MV-4-11 (cell line): ENCODE measurements at regions not wholly inside any gene's neighbourhood (a gene's known extent, or its start where the extent isn't known, plus 50 kb on each side); places are given as distances from the start of the nearest gene placed in this dataset.
A peak's percentile ranks its signal among the peaks of the same experiment; 100 is the strongest.

Experiments used
- DNase-seq: peaks from one replicate; lab custom pipeline; 2025; lab: John Stamatoyannopoulos, UW

- no peak for DNase-seq
Observed at GRCh38 chr2:185990861-185991525, 252.4 kb downstream of the FSIP2 start.

GRCh38 chr2:185998562-185999070 is 260.0 kb downstream of the FSIP2 start:
- peak; percentile 31 for DNase-seq

- DNase-seq: no peak
Observed at GRCh38 chr2:186009341-186009740, 270.7 kb downstream of the FSIP2 start.

GRCh38 chr2:186017278-186017677 is 278.7 kb downstream of the FSIP2 start:
- DNase-seq: no peak

GRCh38 chr2:186024921-186025320 is 286.3 kb downstream of the FSIP2 start:
- no peak for DNase-seq

GRCh38 chr2:186027922-186028321 is 289.3 kb downstream of the FSIP2 start:
- DNase-seq: peak; percentile 81

GRCh38 chr2:186031229-186031628 is 292.6 kb downstream of the FSIP2 start:
- no peak for DNase-seq

- peak; percentile 88 for DNase-seq
Observed at GRCh38 chr2:186032102-186032738, 293.6 kb downstream of the FSIP2 start.

GRCh38 chr2:186032930-186033329 is 294.3 kb downstream of the FSIP2 start:
- DNase-seq: no peak

- no peak for DNase-seq
Observed at GRCh38 chr2:186033541-186033940, 294.9 kb downstream of the FSIP2 start.

- no peak for DNase-seq
Observed at GRCh38 chr2:186036862-186037449, 298.4 kb downstream of the FSIP2 start.

GRCh38 chr2:186042207-186043028 is 303.8 kb downstream of the FSIP2 start:
- DNase-seq: no peak

GRCh38 chr2:186044761-186045160 is 306.2 kb downstream of the FSIP2 start:
- no peak for DNase-seq

GRCh38 chr2:186052930-186053329 is 314.3 kb downstream of the FSIP2 start:
- no peak for DNase-seq

GRCh38 chr2:186058614-186059013 is 320.0 kb downstream of the FSIP2 start:
- DNase-seq: no peak

- no peak for DNase-seq
Observed at GRCh38 chr2:186059096-186059495, 320.5 kb downstream of the FSIP2 start.

GRCh38 chr2:186060744-186061440 is 322.3 kb downstream of the FSIP2 start:
- no peak for DNase-seq

GRCh38 chr2:186064507-186064906 is 325.9 kb downstream of the FSIP2 start:
- DNase-seq: peak; percentile 56

GRCh38 chr2:186065491-186065890 is 326.9 kb downstream of the FSIP2 start:
- no peak for DNase-seq

- DNase-seq: peak; percentile 25
Observed at GRCh38 chr2:186068139-186068801, 329.7 kb downstream of the FSIP2 start.

GRCh38 chr2:186069676-186070075 is 331.1 kb downstream of the FSIP2 start:
- no peak for DNase-seq
